OCI-LY3 (cell line): ENCODE measurements at regions not wholly inside any gene's neighbourhood (a gene's known extent, or its start where the extent isn't known, plus 50 kb on each side); places are given as distances from the start of the nearest gene placed in this dataset.

Experiments used
- EZH2phosphoT487 ChIP-seq: fragments of 200-600 bp; shearing (Covaris generic); IDR thresholded peaks from 2 replicates; pipeline ENCODE4 v1.6.1; 2018; ENCODE audit warnings: antibody characterized with exemption, mixed run types, low read depth
- TF ChIP-seq, protein P1 (sequence below): fragments of 200-600, 300-600 bp; sonication (generic); IDR thresholded peaks from 2 replicates; pipeline ENCODE4 v1.5.1; 2014; ENCODE audit warnings: antibody characterized with exemption, low read length, low read depth

DNA sequence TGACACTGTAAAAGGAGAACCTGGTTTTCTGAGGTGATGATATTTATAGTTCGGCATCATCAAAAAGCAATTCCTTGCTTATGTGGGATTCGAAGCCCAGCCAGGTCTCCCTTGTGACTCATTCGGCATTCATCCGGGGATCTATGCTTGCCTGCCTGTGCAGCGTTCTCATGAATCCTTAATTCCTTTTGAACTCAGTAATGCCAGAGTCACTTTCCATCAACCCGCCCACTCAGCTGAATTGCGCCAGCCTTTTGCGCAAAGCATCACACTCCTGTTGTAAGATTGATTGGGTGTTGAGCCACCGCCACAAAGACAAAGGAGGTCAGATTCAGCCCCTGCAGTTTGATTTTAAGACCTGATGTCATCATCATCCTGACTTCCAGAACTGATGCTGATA lies 128.6 kb downstream of the SLC17A6 start:
- TF ChIP-seq, protein P1, sequence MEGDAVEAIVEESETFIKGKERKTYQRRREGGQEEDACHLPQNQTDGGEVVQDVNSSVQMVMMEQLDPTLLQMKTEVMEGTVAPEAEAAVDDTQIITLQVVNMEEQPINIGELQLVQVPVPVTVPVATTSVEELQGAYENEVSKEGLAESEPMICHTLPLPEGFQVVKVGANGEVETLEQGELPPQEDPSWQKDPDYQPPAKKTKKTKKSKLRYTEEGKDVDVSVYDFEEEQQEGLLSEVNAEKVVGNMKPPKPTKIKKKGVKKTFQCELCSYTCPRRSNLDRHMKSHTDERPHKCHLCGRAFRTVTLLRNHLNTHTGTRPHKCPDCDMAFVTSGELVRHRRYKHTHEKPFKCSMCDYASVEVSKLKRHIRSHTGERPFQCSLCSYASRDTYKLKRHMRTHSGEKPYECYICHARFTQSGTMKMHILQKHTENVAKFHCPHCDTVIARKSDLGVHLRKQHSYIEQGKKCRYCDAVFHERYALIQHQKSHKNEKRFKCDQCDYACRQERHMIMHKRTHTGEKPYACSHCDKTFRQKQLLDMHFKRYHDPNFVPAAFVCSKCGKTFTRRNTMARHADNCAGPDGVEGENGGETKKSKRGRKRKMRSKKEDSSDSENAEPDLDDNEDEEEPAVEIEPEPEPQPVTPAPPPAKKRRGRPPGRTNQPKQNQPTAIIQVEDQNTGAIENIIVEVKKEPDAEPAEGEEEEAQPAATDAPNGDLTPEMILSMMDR, result no peak
- no peak for TF ChIP-seq EZH2phosphoT487
